ENCODE measurements at regions not wholly inside any gene's neighbourhood (a gene's known extent, or its start where the extent isn't known, plus 50 kb on each side); places are given as distances from the start of the nearest gene placed in this dataset.

GRCh38 chr5:68431186-68431585 lies 215.6 kb downstream of the PIK3R1 start:
- DNase-seq (ENCODE audit: low read depth in 2 of 2) = no peak

GRCh38 chr5:68431601-68432337 lies 216.2 kb downstream of the PIK3R1 start:
- DNase-seq (ENCODE audit: low read depth in 2 of 2) = no peak

GRCh38 chr5:68432682-68433081 lies 217.1 kb downstream of the PIK3R1 start:
- DNase-seq (ENCODE audit: low read depth in 2 of 2) = no peak

- no peak for DNase-seq (ENCODE audit: low read depth in 2 of 2)
These were observed 218.0 kb downstream of the PIK3R1 start for GRCh38 chr5:68433526-68433922.

- peak; percentile 77 to 83 for DNase-seq (ENCODE audit: low read depth in 2 of 2)
These were observed 218.6 kb downstream of the PIK3R1 start for GRCh38 chr5:68433923-68434879.

- no peak for DNase-seq (ENCODE audit: low read depth in 2 of 2)
These were observed 220.1 kb downstream of the PIK3R1 start for GRCh38 chr5:68435611-68436010.

GRCh38 chr5:68436686-68437520 lies 221.3 kb downstream of the PIK3R1 start:
- no peak for DNase-seq (ENCODE audit: low read depth in 2 of 2)

- no peak for DNase-seq (ENCODE audit: low read depth in 2 of 2)
These were observed 223.3 kb downstream of the PIK3R1 start for GRCh38 chr5:68438876-68439275.

- DNase-seq (ENCODE audit: low read depth in 2 of 2) = no peak
These were observed 224.7 kb downstream of the PIK3R1 start for GRCh38 chr5:68440245-68440644.

GRCh38 chr5:68440651-68441050 lies 225.1 kb downstream of the PIK3R1 start:
- DNase-seq (ENCODE audit: low read depth in 2 of 2) = no peak

GRCh38 chr5:68441309-68442073 lies 225.9 kb downstream of the PIK3R1 start:
- no peak for DNase-seq (ENCODE audit: low read depth in 2 of 2)

- DNase-seq (ENCODE audit: low read depth in 2 of 2) = no peak
These were observed 227.5 kb downstream of the PIK3R1 start for GRCh38 chr5:68443091-68443490.

GRCh38 chr5:68444048-68444447 lies 228.5 kb downstream of the PIK3R1 start:
- no peak for DNase-seq (ENCODE audit: low read depth in 2 of 2)

GRCh38 chr5:68444833-68445232 lies 229.3 kb downstream of the PIK3R1 start:
- no peak for DNase-seq (ENCODE audit: low read depth in 2 of 2)

GRCh38 chr5:68445257-68446069 lies 229.9 kb downstream of the PIK3R1 start:
- DNase-seq (ENCODE audit: low read depth in 2 of 2) = no peak

- no peak for DNase-seq (ENCODE audit: low read depth in 2 of 2)
These were observed 230.5 kb downstream of the PIK3R1 start for GRCh38 chr5:68446070-68446357.

GRCh38 chr5:68446487-68446894 lies 230.9 kb downstream of the PIK3R1 start:
- no peak for DNase-seq (ENCODE audit: low read depth in 2 of 2)

GRCh38 chr5:68447136-68447929 lies 231.8 kb downstream of the PIK3R1 start:
- DNase-seq (ENCODE audit: low read depth in 2 of 2) = no peak

- no peak for DNase-seq (ENCODE audit: low read depth in 2 of 2)
These were observed 233.8 kb downstream of the PIK3R1 start for GRCh38 chr5:68449380-68449779.

All from stimulated activated CD8-positive, alpha-beta memory T cell treated with anti-CD3 and anti-CD28 coated beads, Interleukin-2, amount 100 ng/mL, for 1 hour (primary cell).